ENCODE measurements at regions not wholly inside any gene's neighbourhood (a gene's known extent, or its start where the extent isn't known, plus 50 kb on each side); places are given as distances from the start of the nearest gene placed in this dataset.

- DNase-seq (ENCODE audit: extremely low read depth, low read depth), result no peak
- TF ChIP-seq CTCF (IDR thresholded peaks at IDR 0.05; ENCODE audit: low read depth, low read length), result no peak
Measured at GRCh38 chr22:48836673-48837340, 990.9 kb downstream of the BRD1 start.

- no peak for TF ChIP-seq CTCF (IDR thresholded peaks at IDR 0.05; ENCODE audit: low read depth, low read length)
- no peak for DNase-seq (ENCODE audit: extremely low read depth, low read depth)
Measured at GRCh38 chr22:48835857-48836672, 991.6 kb downstream of the BRD1 start.

GRCh38 chr22:48835364-48835763, 992.3 kb downstream of the BRD1 start:
- no peak for DNase-seq (ENCODE audit: extremely low read depth, low read depth)
- TF ChIP-seq CTCF (IDR thresholded peaks at IDR 0.05; ENCODE audit: low read depth, low read length), result no peak

- TF ChIP-seq CTCF (IDR thresholded peaks at IDR 0.05; ENCODE audit: low read depth, low read length), result no peak
- no peak for DNase-seq (ENCODE audit: extremely low read depth, low read depth)
Measured at GRCh38 chr22:48834404-48834803, 993.3 kb downstream of the BRD1 start.

GRCh38 chr22:48832592-48832991, 995.1 kb downstream of the BRD1 start:
- no peak for DNase-seq (ENCODE audit: extremely low read depth, low read depth)
- TF ChIP-seq CTCF (IDR thresholded peaks at IDR 0.05; ENCODE audit: low read depth, low read length), result no peak

- DNase-seq (ENCODE audit: extremely low read depth, low read depth), result no peak
- no peak for TF ChIP-seq CTCF (IDR thresholded peaks at IDR 0.05; ENCODE audit: low read depth, low read length)
Measured at GRCh38 chr22:48829908-48830307, 997.8 kb downstream of the BRD1 start.

- TF ChIP-seq CTCF (IDR thresholded peaks at IDR 0.05; ENCODE audit: low read depth, low read length), result no peak
- no peak for DNase-seq (ENCODE audit: extremely low read depth, low read depth)
Measured at GRCh38 chr22:48828688-48829087, 999.0 kb downstream of the BRD1 start.
